ENCODE measurements at regions not wholly inside any gene's neighbourhood (a gene's known extent, or its start where the extent isn't known, plus 50 kb on each side); places are given as distances from the start of the nearest gene placed in this dataset.

GRCh38 chr7:12812111-12812510 lies 124.7 kb downstream of the ARL4A start:
- DNase-seq (no peak), ATAC-seq (ENCODE audit: low read depth) (no peak)
- intact Hi-C loops (cut with micrococcal nuclease) = no loop called here
- no peak overlapping the region for H3K4me2 ChIP-seq (replicated peaks; ENCODE audit: low read depth, low read length, poor library complexity, severe bottlenecking)
- TF ChIP-seq EZH2 (IDR thresholded peaks at IDR 0.05; ENCODE audit: borderline replicate concordance, insufficient read depth, low read depth, low read length, poor library complexity, severe bottlenecking) = no peak
- TF ChIP-seq CTCF (IDR thresholded peaks at IDR 0.05) = no peak
- H3K79me2 ChIP-seq (ENCODE audit: control insufficient read depth, insufficient read depth, low read length) = no peaks in the 10 kb centered on the region
- no peaks in the 10 kb centered on the region for H4K20me1 ChIP-seq (ENCODE audit: control insufficient read depth, insufficient read depth, low read length, poor library complexity, severe bottlenecking)
- Mint-ChIP-seq H3K27ac (no peak overlapping the region), H3K4me1 (no peaks in the 10 kb centered on the region), H3K4me3 (no peak overlapping the region), H3K9me3 (ENCODE audit: insufficient read depth) (no peaks in the 10 kb centered on the region), H3K27me3 (no peaks in the 10 kb centered on the region)
- H3K9me3 ChIP-seq (ENCODE audit: control extremely low read depth in 1 of 3, control insufficient read depth in 2 of 3, insufficient read depth in 1 of 3, low read length in 2 of 3) = peaks cover 0 to 3% (median 0%) of the 10 kb centered on the region in 3 donors
- ChIA-PET CTCF (no interaction called here), POLR2A (no interaction called here)
- no peak overlapping the region for H3K27ac ChIP-seq (ENCODE audit: low read length in 2 of 2)
- H2AFZ ChIP-seq (ENCODE audit: insufficient read depth, low read depth, low read length, poor library complexity, severe bottlenecking) = no peak overlapping the region
- H3K9ac ChIP-seq (ENCODE audit: low read length) = no peak overlapping the region
- no peaks in the 10 kb centered on the region for H3K27me3 ChIP-seq (replicated peaks in 1 of 4; ENCODE audit: control extremely low read depth in 1 of 4, control insufficient read depth in 3 of 4, insufficient read depth in 4 of 4, low read length in 3 of 4)
- H3K36me3 ChIP-seq (replicated peaks in 1 of 2; ENCODE audit: control extremely low read depth in 1 of 2, control insufficient read depth in 1 of 2, extremely low read depth in 1 of 2, insufficient read depth in 2 of 2, low read length in 1 of 2) = no peaks in the 10 kb centered on the region
- H3K4me1 ChIP-seq (ENCODE audit: control insufficient read depth in 2 of 2, insufficient read depth in 2 of 2, low read length in 2 of 2) = no peaks in the 10 kb centered on the region
- WGBS (ENCODE audit: insufficient coverage) = no CpG with 5 or more reads among the region's 4 CpGs
- H3K4me3 ChIP-seq (ENCODE audit: control extremely low read depth in 1 of 5, extremely low read depth in 1 of 5, insufficient read depth in 1 of 5, low read depth in 2 of 5, low read length in 4 of 5) = no peak overlapping the region

- POLR2A ChIA-PET = no interaction called here
- H3K9me3 ChIP-seq (ENCODE audit: control extremely low read depth in 1 of 3, control insufficient read depth in 2 of 3, insufficient read depth in 1 of 3, low read length in 2 of 3) = peaks cover 0 to 3% (median 0%) of the 10 kb centered on the region in 3 donors
Measured at GRCh38 chr7:12814107-12814506, 126.7 kb downstream of the ARL4A start.

More at GRCh38 chr7:12814107-12814506, 126.7 kb downstream of the ARL4A start:
- no peak overlapping the region for H3K4me3 Mint-ChIP-seq
- Histone ChIP-seq H3K4me1 (ENCODE audit: control insufficient read depth in 2 of 2, insufficient read depth in 2 of 2, low read length in 2 of 2) (no peaks in the 10 kb centered on the region), H3K4me2 (replicated peaks; ENCODE audit: low read depth, low read length, poor library complexity, severe bottlenecking) (no peak overlapping the region), H4K20me1 (ENCODE audit: control insufficient read depth, insufficient read depth, low read length, poor library complexity, severe bottlenecking) (no peaks in the 10 kb centered on the region), H3K4me3 (ENCODE audit: control extremely low read depth in 1 of 5, extremely low read depth in 1 of 5, insufficient read depth in 1 of 5, low read depth in 2 of 5, low read length in 4 of 5) (no peak overlapping the region), H3K36me3 (replicated peaks in 1 of 2; ENCODE audit: control extremely low read depth in 1 of 2, control insufficient read depth in 1 of 2, extremely low read depth in 1 of 2, insufficient read depth in 2 of 2, low read length in 1 of 2) (no peaks in the 10 kb centered on the region), H3K27ac (ENCODE audit: low read length in 2 of 2) (no peak overlapping the region), H3K79me2 (ENCODE audit: control insufficient read depth, insufficient read depth, low read length) (no peaks in the 10 kb centered on the region), H3K9ac (ENCODE audit: low read length) (no peak overlapping the region), H3K27me3 (replicated peaks in 1 of 4; ENCODE audit: control extremely low read depth in 1 of 4, control insufficient read depth in 3 of 4, insufficient read depth in 4 of 4, low read length in 3 of 4) (no peaks in the 10 kb centered on the region), H2AFZ (ENCODE audit: insufficient read depth, low read depth, low read length, poor library complexity, severe bottlenecking) (no peak overlapping the region)
- no peak for ATAC-seq (ENCODE audit: low read depth)
- no peak for TF ChIP-seq CTCF (IDR thresholded peaks at IDR 0.05)
- no peak for TF ChIP-seq EZH2 (IDR thresholded peaks at IDR 0.05; ENCODE audit: borderline replicate concordance, insufficient read depth, low read depth, low read length, poor library complexity, severe bottlenecking)
- CTCF ChIA-PET = no interaction called here
- WGBS (ENCODE audit: insufficient coverage) = 100% methylated on average over 1 of the region's 2 CpGs
- no peak overlapping the region for H3K27ac Mint-ChIP-seq
- no peaks in the 10 kb centered on the region for H3K4me1 Mint-ChIP-seq
- intact Hi-C loops (cut with micrococcal nuclease) = no loop called here
- no peaks in the 10 kb centered on the region for H3K9me3 Mint-ChIP-seq (ENCODE audit: insufficient read depth)
- H3K27me3 Mint-ChIP-seq = peaks cover 5% of the 10 kb centered on the region
- DNase-seq = no peak
